Suprapubic skin (tissue), 4 donors: ENCODE measurements at regions not wholly inside any gene's neighbourhood (a gene's known extent, or its start where the extent isn't known, plus 50 kb on each side); places are given as distances from the start of the nearest gene placed in this dataset.

Experiments
- CTCF ChIP-seq, 2 donors: fragments of 200-600 bp in 1 of 2; fragments of 450-650 bp in 1 of 2; sonication (generic) in 1 of 2; IDR thresholded peaks; one replicate each; pipeline ENCODE4 v1.5.1; 2016 to 2019; ENCODE audit warnings: antibody characterized with exemption in 2 of 2, mild to moderate bottlenecking in 1 of 2, moderate library complexity in 1 of 2
- POLR2A ChIP-seq, 2 donors: fragments of 450-650 bp; IDR thresholded peaks; one replicate each; pipeline ENCODE4 v1.6.1; 2017; ENCODE audit warnings: antibody characterized with exemption in 2 of 2, mild to moderate bottlenecking in 2 of 2, moderate library complexity in 2 of 2
- POLR2AphosphoS5 ChIP-seq, 3 donors: sonication (generic); formaldehyde crosslinking; IDR thresholded peaks; one replicate each; pipeline ENCODE4 v1.6.1; 2017; ENCODE audit warnings: antibody characterized with exemption in 3 of 3

- TF ChIP-seq CTCF (IDR thresholded peaks at IDR 0.05) (no peak), POLR2A (IDR thresholded peaks at IDR 0.05) (no peak), POLR2AphosphoS5 (IDR thresholded peaks at IDR 0.05) (no peak)
These were observed 205.6 kb downstream of the TBC1D2B start for GRCh38 chr15:77871852-77872371.
